22Rv1 (cell line): ENCODE measurements at regions not wholly inside any gene's neighbourhood (a gene's known extent, or its start where the extent isn't known, plus 50 kb on each side); places are given as distances from the start of the nearest gene placed in this dataset.

Experiments used
- ZFX ChIP-seq: fragments of 450-650 bp; IDR thresholded peaks from 2 replicates; pipeline ENCODE4 v1.6.1; 2017; ENCODE audit warnings: antibody characterized with exemption, borderline replicate concordance
- TF ChIP-seq, protein P1 (sequence below): fragments of 450-650 bp; IDR thresholded peaks from 2 replicates; pipeline ENCODE4 v1.5.1; 2017; ENCODE audit warnings: mild to moderate bottlenecking

GRCh38 chr10:2628705-2629104 is 438.6 kb upstream of the PFKP start:
- TF ChIP-seq, protein P1, sequence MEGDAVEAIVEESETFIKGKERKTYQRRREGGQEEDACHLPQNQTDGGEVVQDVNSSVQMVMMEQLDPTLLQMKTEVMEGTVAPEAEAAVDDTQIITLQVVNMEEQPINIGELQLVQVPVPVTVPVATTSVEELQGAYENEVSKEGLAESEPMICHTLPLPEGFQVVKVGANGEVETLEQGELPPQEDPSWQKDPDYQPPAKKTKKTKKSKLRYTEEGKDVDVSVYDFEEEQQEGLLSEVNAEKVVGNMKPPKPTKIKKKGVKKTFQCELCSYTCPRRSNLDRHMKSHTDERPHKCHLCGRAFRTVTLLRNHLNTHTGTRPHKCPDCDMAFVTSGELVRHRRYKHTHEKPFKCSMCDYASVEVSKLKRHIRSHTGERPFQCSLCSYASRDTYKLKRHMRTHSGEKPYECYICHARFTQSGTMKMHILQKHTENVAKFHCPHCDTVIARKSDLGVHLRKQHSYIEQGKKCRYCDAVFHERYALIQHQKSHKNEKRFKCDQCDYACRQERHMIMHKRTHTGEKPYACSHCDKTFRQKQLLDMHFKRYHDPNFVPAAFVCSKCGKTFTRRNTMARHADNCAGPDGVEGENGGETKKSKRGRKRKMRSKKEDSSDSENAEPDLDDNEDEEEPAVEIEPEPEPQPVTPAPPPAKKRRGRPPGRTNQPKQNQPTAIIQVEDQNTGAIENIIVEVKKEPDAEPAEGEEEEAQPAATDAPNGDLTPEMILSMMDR = no peak
- no peak for TF ChIP-seq ZFX
